GM12878 (cell line): ENCODE measurements at regions not wholly inside any gene's neighbourhood (a gene's known extent, or its start where the extent isn't known, plus 50 kb on each side); places are given as distances from the start of the nearest gene placed in this dataset.

Experiments used
- ATAC-seq: fragments of 200-7000 bp; cut with Tn5 transposase; 3 replicates; pipeline ENCODE4 v1.9.1; 2020; ENCODE audit warnings: mild to moderate bottlenecking, moderate library complexity
- BruUV-seq: library from RNA; stranded (reverse); fragments of 400-500 nt; replicated peaks from 2 replicates; lab custom pipeline; 2021; lab: Mats Ljungman, UMichigan
- CTCF ChIA-PET: fragments of 300-600 bp; sonication (Branson Sonifier 250); formaldehyde crosslinking; extraction: SDS; loops from one replicate; lab custom pipeline; 2021; ENCODE audit warnings: inconsistent platforms; lab: Yijun Ruan, JAX
- POLR2A ChIA-PET: fragments of 350-600 bp; formaldehyde crosslinking; extraction: SDS; loops from one replicate; lab custom pipeline; 2021; ENCODE audit warnings: inconsistent platforms; lab: Charles Lee
- RAD21 ChIA-PET: fragments of 300-600 bp; sonication (Branson Sonifier 250); formaldehyde crosslinking; loops from one replicate; lab custom pipeline; 2023; ENCODE audit warnings: antibody characterized with exemption; ENCODE audit not compliant: unreplicated experiment; lab: Charles Lee
- SMC1A ChIA-PET: fragments of 300-600 bp; sonication (Branson Sonifier 250); formaldehyde crosslinking; loops from one replicate; lab custom pipeline; 2023; ENCODE audit not compliant: unreplicated experiment, uncharacterized antibody; lab: Charles Lee
- DNase-seq: peaks from one replicate; pipeline ENCODE4 v3.0.0-alpha.2; 2011; ENCODE audit warnings: low read depth, low spot score
- FAIRE-seq: peaks from 3 replicates; lab custom pipeline; 2011; peaks lifted over from hg19 to GRCh38; lab: Jason Lieb, UNC
- H2AFZ ChIP-seq: 2 replicates; pipeline ENCODE4 v1.6.0; 2011; ENCODE audit warnings: low read depth, low read length, control low read depth; ENCODE audit not compliant: control insufficient read depth
- H3K27ac ChIP-seq: 2 replicates; pipeline ENCODE4 v1.5.1; 2011; ENCODE audit warnings: control low read depth; ENCODE audit not compliant: control insufficient read depth, insufficient read depth
- H3K27me3 ChIP-seq, 2 experiments: replicated peaks in 1 of 2; 2 replicates each; pipeline versions ENCODE4 v1.6.0 to v1.6.1; 2011; ENCODE audit warnings: low read length in 1 of 2; ENCODE audit not compliant: control insufficient read depth in 2 of 2, insufficient read depth in 2 of 2
- H3K36me3 ChIP-seq, 2 experiments: 2 replicates each; pipeline ENCODE4 v1.5.1; 2011; ENCODE audit warnings: low read length in 1 of 2; ENCODE audit not compliant: control insufficient read depth in 2 of 2, insufficient read depth in 2 of 2
- H3K4me1 ChIP-seq: 2 replicates; pipeline ENCODE4 v1.6.1; 2011; ENCODE audit warnings: mild to moderate bottlenecking, low read length, moderate library complexity, mixed read lengths; ENCODE audit not compliant: control insufficient read depth, insufficient read depth
- H3K4me2 ChIP-seq: 2 replicates; pipeline ENCODE4 v1.6.0; 2011; ENCODE audit warnings: control low read depth; ENCODE audit not compliant: control insufficient read depth, insufficient read depth
- H3K4me3 ChIP-seq: fragments of 200-600 bp; sonication (generic); 2 replicates; pipeline ENCODE4 v1.5.1; 2016
- H3K79me2 ChIP-seq: 2 replicates; pipeline ENCODE4 v1.6.0; 2011; ENCODE audit warnings: low read length; ENCODE audit not compliant: control insufficient read depth, insufficient read depth
- H3K9ac ChIP-seq: 2 replicates; pipeline ENCODE4 v1.8.0; 2011; ENCODE audit warnings: low read length, control low read depth, mixed read lengths; ENCODE audit not compliant: control insufficient read depth, insufficient read depth
- H3K9me3 ChIP-seq: replicated peaks from 3 replicates; pipeline ENCODE4 v1.5.1; 2011; ENCODE audit warnings: mild to moderate bottlenecking, low read length; ENCODE audit not compliant: control insufficient read depth, insufficient read depth
- H4K20me1 ChIP-seq: 2 replicates; pipeline ENCODE4 v1.6.0; 2011; ENCODE audit not compliant: control insufficient read depth, insufficient read depth
- JUNB ChIP-seq: IDR thresholded peaks from 2 replicates; pipeline ENCODE4 v1.6.1; 2016; ENCODE audit warnings: antibody characterized with exemption, mild to moderate bottlenecking
- USF1 ChIP-seq: IDR thresholded peaks from 2 replicates; pipeline ENCODE4 v1.6.1; 2011; ENCODE audit warnings: borderline replicate concordance, low read depth, mild to moderate bottlenecking, moderate library complexity, mixed read lengths, low read length; ENCODE audit not compliant: insufficient read depth; ENCODE audit errors: extremely low read length
- ZBTB33 ChIP-seq: fragments of 450-650 bp; IDR thresholded peaks from 2 replicates; pipeline ENCODE4 v1.6.1; 2017; ENCODE audit warnings: mild to moderate bottlenecking
- WGBS: methylation state at CpG from one replicate; pipeline ENCODE4 v1.1.6; 2016; ENCODE audit warnings: low lambda C conversion rate; ENCODE audit not compliant: insufficient replicate concordance, insufficient coverage; ENCODE audit errors: missing lambda C conversion rate; 5-methylcytosine and 5-hydroxymethylcytosine counted together
- in situ Hi-C: fragments of 300-500 bp; cut with MboI; formaldehyde crosslinking; loops from 9 replicates; pipeline ENCODE4 v1.14.3; 2018; ENCODE audit warnings: mixed read lengths
- intact Hi-C: fragments of 100-400 bp; cut with micrococcal nuclease; formaldehyde crosslinking; loops from one replicate; pipeline ENCODE4 v1.14.2; 2022; ENCODE audit not compliant: unreplicated experiment

- ChIA-PET CTCF (no interaction called here), POLR2A (interaction anchor here (0.7 kb wide), 1 partner anchor 140 kb away, joined by 3 read pairs; no protein-coding TSS in a partner anchor), SMC1A (interaction anchor here (1.2 to 1.6 kb wide), 2 partner anchors 10 to 34 kb away, joined by 3 to 4 read pairs; no protein-coding TSS in a partner anchor), RAD21 (no interaction called here)
- intact Hi-C loops, result no loop called here
- Histone ChIP-seq H3K4me3 (no peak overlapping the region), H4K20me1 (no peaks in the 10 kb centered on the region), H3K27ac (no peak overlapping the region), H3K79me2 (no peaks in the 10 kb centered on the region), H2AFZ (no peak overlapping the region), H3K27me3 (no peaks in the 10 kb centered on the region), H3K9ac (no peak overlapping the region), H3K4me2 (no peak overlapping the region), H3K4me1 (peaks cover 13% of the 10 kb centered on the region), H3K36me3 (no peaks in the 10 kb centered on the region), H3K9me3 (peaks cover 6% of the 10 kb centered on the region; the same call in 2 of the 3 replicates)
- FAIRE-seq (no peak), DNase-seq (no peak), ATAC-seq (no peak)
- no TSS peak for BruUV-seq
- WGBS, result 36% methylated on average over 6 of the region's 6 CpGs
- in situ Hi-C loops, result no loop called here
- TF ChIP-seq ZBTB33 (no peak), JUNB (no peak), USF1 (no peak)
Measured at GRCh38 chr2:8045081-8045614, 636.7 kb upstream of the ID2 start.
